ENCODE measurements at regions not wholly inside any gene's neighbourhood (a gene's known extent, or its start where the extent isn't known, plus 50 kb on each side); places are given as distances from the start of the nearest gene placed in this dataset.

DNA sequence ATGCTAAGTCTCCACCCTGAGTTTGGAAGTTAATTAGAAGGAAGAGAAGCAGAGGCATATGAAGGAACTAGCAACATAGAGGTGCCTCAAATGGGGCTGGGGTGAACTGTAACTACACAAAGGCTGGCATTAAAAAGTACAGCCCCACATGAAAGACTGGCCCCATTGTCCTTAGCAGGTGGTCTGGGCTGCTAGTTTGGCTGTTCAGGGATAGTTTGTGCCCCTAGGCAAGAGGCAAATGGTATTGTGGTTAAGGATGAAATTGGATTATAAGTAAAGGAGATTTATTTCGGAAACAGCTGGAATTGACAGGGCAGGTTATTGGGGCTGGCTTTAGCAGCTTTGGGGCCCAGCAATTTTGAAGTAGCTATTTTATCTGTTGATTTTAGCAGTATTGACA lies 365.7 kb upstream of the TNP1 start:
- peaks cover 3% of the 10 kb centered on the region for H3K27me3 Mint-ChIP-seq (ENCODE audit: insufficient read depth, low read depth, poor library complexity)

More for the DNA sequence above, 365.7 kb upstream of the TNP1 start:
- H2AFZ ChIP-seq, result no peak overlapping the region
- Mint-ChIP-seq H3K9me3 (no peaks in the 10 kb centered on the region), H3K27ac (no peak overlapping the region), H3K4me3 (no peak overlapping the region), H3K36me3 (ENCODE audit: low read depth) (no peaks in the 10 kb centered on the region), H3K4me1 (no peaks in the 10 kb centered on the region; the same call in 2 of the 3 replicates)
- no peak overlapping the region for H3K4me2 ChIP-seq
- no peak for DNase-seq (ENCODE audit: low spot score)
- no peaks in the 10 kb centered on the region for H3F3A ChIP-seq (replicated peaks; ENCODE audit: low read depth)
- H3K36me3 ChIP-seq (ENCODE audit: insufficient read depth), result no peaks in the 10 kb centered on the region
- no peaks in the 10 kb centered on the region for H3K27me3 ChIP-seq (ENCODE audit: insufficient read depth)
- H3K4me1 ChIP-seq (ENCODE audit: insufficient read depth), result no peaks in the 10 kb centered on the region
- TF ChIP-seq, protein P1, sequence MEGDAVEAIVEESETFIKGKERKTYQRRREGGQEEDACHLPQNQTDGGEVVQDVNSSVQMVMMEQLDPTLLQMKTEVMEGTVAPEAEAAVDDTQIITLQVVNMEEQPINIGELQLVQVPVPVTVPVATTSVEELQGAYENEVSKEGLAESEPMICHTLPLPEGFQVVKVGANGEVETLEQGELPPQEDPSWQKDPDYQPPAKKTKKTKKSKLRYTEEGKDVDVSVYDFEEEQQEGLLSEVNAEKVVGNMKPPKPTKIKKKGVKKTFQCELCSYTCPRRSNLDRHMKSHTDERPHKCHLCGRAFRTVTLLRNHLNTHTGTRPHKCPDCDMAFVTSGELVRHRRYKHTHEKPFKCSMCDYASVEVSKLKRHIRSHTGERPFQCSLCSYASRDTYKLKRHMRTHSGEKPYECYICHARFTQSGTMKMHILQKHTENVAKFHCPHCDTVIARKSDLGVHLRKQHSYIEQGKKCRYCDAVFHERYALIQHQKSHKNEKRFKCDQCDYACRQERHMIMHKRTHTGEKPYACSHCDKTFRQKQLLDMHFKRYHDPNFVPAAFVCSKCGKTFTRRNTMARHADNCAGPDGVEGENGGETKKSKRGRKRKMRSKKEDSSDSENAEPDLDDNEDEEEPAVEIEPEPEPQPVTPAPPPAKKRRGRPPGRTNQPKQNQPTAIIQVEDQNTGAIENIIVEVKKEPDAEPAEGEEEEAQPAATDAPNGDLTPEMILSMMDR (conservative IDR thresholded peaks at IDR 0.05; ENCODE audit: low read depth in 2 of 2), result no peak
- TF ChIP-seq, protein P2, sequence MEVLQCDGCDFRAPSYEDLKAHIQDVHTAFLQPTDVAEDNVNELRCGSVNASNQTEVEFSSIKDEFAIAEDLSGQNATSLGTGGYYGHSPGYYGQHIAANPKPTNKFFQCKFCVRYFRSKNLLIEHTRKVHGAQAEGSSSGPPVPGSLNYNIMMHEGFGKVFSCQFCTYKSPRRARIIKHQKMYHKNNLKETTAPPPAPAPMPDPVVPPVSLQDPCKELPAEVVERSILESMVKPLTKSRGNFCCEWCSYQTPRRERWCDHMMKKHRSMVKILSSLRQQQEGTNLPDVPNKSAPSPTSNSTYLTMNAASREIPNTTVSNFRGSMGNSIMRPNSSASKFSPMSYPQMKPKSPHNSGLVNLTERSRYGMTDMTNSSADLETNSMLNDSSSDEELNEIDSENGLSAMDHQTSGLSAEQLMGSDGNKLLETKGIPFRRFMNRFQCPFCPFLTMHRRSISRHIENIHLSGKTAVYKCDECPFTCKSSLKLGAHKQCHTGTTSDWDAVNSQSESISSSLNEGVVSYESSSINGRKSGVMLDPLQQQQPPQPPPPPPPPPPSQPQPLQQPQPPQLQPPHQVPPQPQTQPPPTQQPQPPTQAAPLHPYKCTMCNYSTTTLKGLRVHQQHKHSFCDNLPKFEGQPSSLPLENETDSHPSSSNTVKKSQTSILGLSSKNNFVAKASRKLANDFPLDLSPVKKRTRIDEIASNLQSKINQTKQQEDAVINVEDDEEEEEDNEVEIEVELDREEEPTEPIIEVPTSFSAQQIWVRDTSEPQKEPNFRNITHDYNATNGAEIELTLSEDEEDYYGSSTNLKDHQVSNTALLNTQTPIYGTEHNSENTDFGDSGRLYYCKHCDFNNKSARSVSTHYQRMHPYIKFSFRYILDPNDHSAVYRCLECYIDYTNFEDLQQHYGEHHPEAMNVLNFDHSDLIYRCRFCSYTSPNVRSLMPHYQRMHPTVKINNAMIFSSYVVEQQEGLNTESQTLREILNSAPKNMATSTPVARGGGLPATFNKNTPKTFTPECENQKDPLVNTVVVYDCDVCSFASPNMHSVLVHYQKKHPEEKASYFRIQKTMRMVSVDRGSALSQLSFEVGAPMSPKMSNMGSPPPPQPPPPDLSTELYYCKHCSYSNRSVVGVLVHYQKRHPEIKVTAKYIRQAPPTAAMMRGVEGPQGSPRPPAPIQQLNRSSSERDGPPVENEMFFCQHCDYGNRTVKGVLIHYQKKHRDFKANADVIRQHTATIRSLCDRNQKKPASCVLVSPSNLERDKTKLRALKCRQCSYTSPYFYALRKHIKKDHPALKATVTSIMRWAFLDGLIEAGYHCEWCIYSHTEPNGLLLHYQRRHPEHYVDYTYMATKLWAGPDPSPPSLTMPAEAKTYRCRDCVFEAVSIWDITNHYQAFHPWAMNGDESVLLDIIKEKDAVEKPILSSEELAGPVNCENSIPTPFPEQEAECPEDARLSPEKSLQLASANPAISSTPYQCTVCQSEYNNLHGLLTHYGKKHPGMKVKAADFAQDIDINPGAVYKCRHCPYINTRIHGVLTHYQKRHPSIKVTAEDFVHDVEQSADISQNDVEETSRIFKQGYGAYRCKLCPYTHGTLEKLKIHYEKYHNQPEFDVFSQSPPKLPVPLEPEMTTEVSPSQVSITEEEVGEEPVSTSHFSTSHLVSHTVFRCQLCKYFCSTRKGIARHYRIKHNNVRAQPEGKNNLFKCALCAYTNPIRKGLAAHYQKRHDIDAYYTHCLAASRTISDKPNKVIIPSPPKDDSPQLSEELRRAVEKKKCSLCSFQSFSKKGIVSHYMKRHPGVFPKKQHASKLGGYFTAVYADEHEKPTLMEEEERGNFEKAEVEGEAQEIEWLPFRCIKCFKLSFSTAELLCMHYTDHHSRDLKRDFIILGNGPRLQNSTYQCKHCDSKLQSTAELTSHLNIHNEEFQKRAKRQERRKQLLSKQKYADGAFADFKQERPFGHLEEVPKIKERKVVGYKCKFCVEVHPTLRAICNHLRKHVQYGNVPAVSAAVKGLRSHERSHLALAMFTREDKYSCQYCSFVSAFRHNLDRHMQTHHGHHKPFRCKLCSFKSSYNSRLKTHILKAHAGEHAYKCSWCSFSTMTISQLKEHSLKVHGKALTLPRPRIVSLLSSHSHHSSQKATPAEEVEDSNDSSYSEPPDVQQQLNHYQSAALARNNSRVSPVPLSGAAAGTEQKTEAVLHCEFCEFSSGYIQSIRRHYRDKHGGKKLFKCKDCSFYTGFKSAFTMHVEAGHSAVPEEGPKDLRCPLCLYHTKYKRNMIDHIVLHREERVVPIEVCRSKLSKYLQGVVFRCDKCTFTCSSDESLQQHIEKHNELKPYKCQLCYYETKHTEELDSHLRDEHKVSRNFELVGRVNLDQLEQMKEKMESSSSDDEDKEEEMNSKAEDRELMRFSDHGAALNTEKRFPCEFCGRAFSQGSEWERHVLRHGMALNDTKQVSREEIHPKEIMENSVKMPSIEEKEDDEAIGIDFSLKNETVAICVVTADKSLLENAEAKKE (CRISPR knock-in tag; IDR thresholded peaks at IDR 0.05), result no peak
- TF ChIP-seq ZNF331 (CRISPR knock-in tag; IDR thresholded peaks at IDR 0.05; ENCODE audit: low read depth), result no peak
- no peak for TF ChIP-seq NANOG (IDR thresholded peaks at IDR 0.05; ENCODE audit: borderline replicate concordance)
- no peak for TF ChIP-seq EZH2phosphoT487 (IDR thresholded peaks at IDR 0.05; ENCODE audit: unreplicated experiment)
- TF ChIP-seq STAT1 (IDR thresholded peaks at IDR 0.05; ENCODE audit: unreplicated experiment), result no peak
- no peak for TF ChIP-seq EZH2 (IDR thresholded peaks at IDR 0.05; ENCODE audit: low read depth, unreplicated experiment)
- TF ChIP-seq, protein P3, sequence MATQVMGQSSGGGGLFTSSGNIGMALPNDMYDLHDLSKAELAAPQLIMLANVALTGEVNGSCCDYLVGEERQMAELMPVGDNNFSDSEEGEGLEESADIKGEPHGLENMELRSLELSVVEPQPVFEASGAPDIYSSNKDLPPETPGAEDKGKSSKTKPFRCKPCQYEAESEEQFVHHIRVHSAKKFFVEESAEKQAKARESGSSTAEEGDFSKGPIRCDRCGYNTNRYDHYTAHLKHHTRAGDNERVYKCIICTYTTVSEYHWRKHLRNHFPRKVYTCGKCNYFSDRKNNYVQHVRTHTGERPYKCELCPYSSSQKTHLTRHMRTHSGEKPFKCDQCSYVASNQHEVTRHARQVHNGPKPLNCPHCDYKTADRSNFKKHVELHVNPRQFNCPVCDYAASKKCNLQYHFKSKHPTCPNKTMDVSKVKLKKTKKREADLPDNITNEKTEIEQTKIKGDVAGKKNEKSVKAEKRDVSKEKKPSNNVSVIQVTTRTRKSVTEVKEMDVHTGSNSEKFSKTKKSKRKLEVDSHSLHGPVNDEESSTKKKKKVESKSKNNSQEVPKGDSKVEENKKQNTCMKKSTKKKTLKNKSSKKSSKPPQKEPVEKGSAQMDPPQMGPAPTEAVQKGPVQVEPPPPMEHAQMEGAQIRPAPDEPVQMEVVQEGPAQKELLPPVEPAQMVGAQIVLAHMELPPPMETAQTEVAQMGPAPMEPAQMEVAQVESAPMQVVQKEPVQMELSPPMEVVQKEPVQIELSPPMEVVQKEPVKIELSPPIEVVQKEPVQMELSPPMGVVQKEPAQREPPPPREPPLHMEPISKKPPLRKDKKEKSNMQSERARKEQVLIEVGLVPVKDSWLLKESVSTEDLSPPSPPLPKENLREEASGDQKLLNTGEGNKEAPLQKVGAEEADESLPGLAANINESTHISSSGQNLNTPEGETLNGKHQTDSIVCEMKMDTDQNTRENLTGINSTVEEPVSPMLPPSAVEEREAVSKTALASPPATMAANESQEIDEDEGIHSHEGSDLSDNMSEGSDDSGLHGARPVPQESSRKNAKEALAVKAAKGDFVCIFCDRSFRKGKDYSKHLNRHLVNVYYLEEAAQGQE (IDR thresholded peaks at IDR 0.05; ENCODE audit: unreplicated experiment), result no peak
- no peak for TF ChIP-seq CREB1 (CRISPR knock-in tag; IDR thresholded peaks at IDR 0.05; ENCODE audit: low read depth)
- TF ChIP-seq, protein P4, sequence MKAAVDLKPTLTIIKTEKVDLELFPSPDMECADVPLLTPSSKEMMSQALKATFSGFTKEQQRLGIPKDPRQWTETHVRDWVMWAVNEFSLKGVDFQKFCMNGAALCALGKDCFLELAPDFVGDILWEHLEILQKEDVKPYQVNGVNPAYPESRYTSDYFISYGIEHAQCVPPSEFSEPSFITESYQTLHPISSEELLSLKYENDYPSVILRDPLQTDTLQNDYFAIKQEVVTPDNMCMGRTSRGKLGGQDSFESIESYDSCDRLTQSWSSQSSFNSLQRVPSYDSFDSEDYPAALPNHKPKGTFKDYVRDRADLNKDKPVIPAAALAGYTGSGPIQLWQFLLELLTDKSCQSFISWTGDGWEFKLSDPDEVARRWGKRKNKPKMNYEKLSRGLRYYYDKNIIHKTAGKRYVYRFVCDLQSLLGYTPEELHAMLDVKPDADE (IDR thresholded peaks at IDR 0.05), result no peak
- no peak for TF ChIP-seq ZNF114 (CRISPR knock-in tag; IDR thresholded peaks at IDR 0.05)
- H3K9me2 ChIP-seq (ENCODE audit: insufficient read depth), result peaks cover 7% of the 10 kb centered on the region; the same call in 1 of the 2 replicates
- no peaks in the 10 kb centered on the region for H3K79me2 ChIP-seq (replicated peaks; ENCODE audit: insufficient read depth)
- no peak overlapping the region for H3K4me3 ChIP-seq
- ATAC-seq, result no peak
- H3K27ac ChIP-seq (ENCODE audit: low read depth), result no peak overlapping the region
- no peaks in the 10 kb centered on the region for H4K20me1 ChIP-seq (replicated peaks; ENCODE audit: insufficient read depth)
